WTC11 (cell line): ENCODE measurements at regions not wholly inside any gene's neighbourhood (a gene's known extent, or its start where the extent isn't known, plus 50 kb on each side); places are given as distances from the start of the nearest gene placed in this dataset.

Experiments used
- ATF1 ChIP-seq: sonication (generic); formaldehyde crosslinking; IDR thresholded peaks from 2 replicates; pipeline ENCODE4 v1.8.1; 2023; ENCODE audit warnings: mild to moderate bottlenecking, moderate library complexity, missing genetic modification reagents
- CREB1 ChIP-seq: sonication (generic); formaldehyde crosslinking; IDR thresholded peaks from 2 replicates; pipeline ENCODE4 v1.8.0; 2023; ENCODE audit warnings: mild to moderate bottlenecking, missing genetic modification reagents
- CREM ChIP-seq: sonication (generic); formaldehyde crosslinking; IDR thresholded peaks from 2 replicates; pipeline ENCODE4 v1.8.1; 2022; ENCODE audit warnings: mild to moderate bottlenecking, missing genetic modification reagents, moderate library complexity
- CTCF ChIP-seq: fragments of 200-600 bp; IDR thresholded peaks from 2 replicates; pipeline ENCODE4 v1.8.0; 2022; ENCODE audit warnings: antibody characterized with exemption
- E2F1 ChIP-seq: sonication (generic); formaldehyde crosslinking; IDR thresholded peaks from 2 replicates; pipeline ENCODE4 v1.8.0; 2022; ENCODE audit warnings: mild to moderate bottlenecking, missing genetic modification reagents
- ELF4 ChIP-seq: sonication (generic); formaldehyde crosslinking; IDR thresholded peaks from 2 replicates; pipeline ENCODE4 v1.8.1; 2022; ENCODE audit warnings: low read depth, mild to moderate bottlenecking, moderate library complexity, missing genetic modification reagents
- KAT7 ChIP-seq: sonication (generic); formaldehyde crosslinking; IDR thresholded peaks from 2 replicates; pipeline ENCODE4 v1.8.1; 2023; ENCODE audit warnings: missing genetic modification reagents, mild to moderate bottlenecking, borderline replicate concordance
- NFYB ChIP-seq: sonication (generic); formaldehyde crosslinking; conservative IDR thresholded peaks from 2 replicates; pipeline ENCODE4 v1.8.0; 2022; ENCODE audit warnings: low read depth, missing genetic modification reagents
- USF1 ChIP-seq: sonication (generic); formaldehyde crosslinking; IDR thresholded peaks from 2 replicates; pipeline ENCODE4 v1.8.0; 2022; ENCODE audit warnings: mild to moderate bottlenecking, missing genetic modification reagents
- ZBTB21 ChIP-seq: sonication (generic); formaldehyde crosslinking; IDR thresholded peaks from 2 replicates; pipeline ENCODE4 v1.8.1; 2023; ENCODE audit warnings: mild to moderate bottlenecking, missing genetic modification reagents, borderline replicate concordance
- ZBTB43 ChIP-seq: sonication (generic); formaldehyde crosslinking; IDR thresholded peaks from 2 replicates; pipeline ENCODE4 v1.8.1; 2023; ENCODE audit warnings: mild to moderate bottlenecking, missing genetic modification reagents
- ZNF121 ChIP-seq: sonication (generic); formaldehyde crosslinking; IDR thresholded peaks from 2 replicates; pipeline ENCODE4 v1.8.0; 2023; ENCODE audit warnings: missing genetic modification reagents
- ZNF423 ChIP-seq: fragments of 250-450 bp; sonication (Bioruptor Pico); IDR thresholded peaks from 2 replicates; pipeline ENCODE4 v2.1.2; 2022; ENCODE audit warnings: mild to moderate bottlenecking, moderate library complexity
- ZNF671 ChIP-seq: fragments of 250-450 bp; sonication (Bioruptor Pico); IDR thresholded peaks from 2 replicates; pipeline ENCODE4 v1.8.0; 2021; ENCODE audit warnings: mild to moderate bottlenecking

GRCh38 chr4:3826247-3827172 lies 60.3 kb downstream of the ADRA2C start:
- TF ChIP-seq ZNF423 (CRISPR knock-in tag), result no peak
- TF ChIP-seq ZBTB43, result no peak
- TF ChIP-seq CTCF, result no peak
- no peak for TF ChIP-seq KAT7 (CRISPR knock-in tag)
- no peak for TF ChIP-seq ATF1 (CRISPR knock-in tag)
- TF ChIP-seq CREM (CRISPR knock-in tag), result no peak
- TF ChIP-seq USF1 (CRISPR knock-in tag), result no peak
- TF ChIP-seq NFYB (CRISPR knock-in tag), result no peak
- no peak for TF ChIP-seq ZNF671 (CRISPR knock-in tag)
- TF ChIP-seq ZNF121, result no peak
- TF ChIP-seq ZBTB21 (CRISPR knock-in tag), result no peak
- no peak for TF ChIP-seq ELF4 (CRISPR knock-in tag)
- no peak for TF ChIP-seq E2F1
- TF ChIP-seq CREB1 (CRISPR knock-in tag), result no peak
